22Rv1 (cell line): ENCODE measurements at regions not wholly inside any gene's neighbourhood (a gene's known extent, or its start where the extent isn't known, plus 50 kb on each side); places are given as distances from the start of the nearest gene placed in this dataset.

Source experiments
- ZFX ChIP-seq: fragments of 450-650 bp; IDR thresholded peaks from 2 replicates; pipeline ENCODE4 v1.6.1; 2017; ENCODE audit warnings: antibody characterized with exemption, borderline replicate concordance
- TF ChIP-seq, protein P1 (sequence below): fragments of 450-650 bp; IDR thresholded peaks from 2 replicates; pipeline ENCODE4 v1.5.1; 2017; ENCODE audit warnings: mild to moderate bottlenecking

DNA sequence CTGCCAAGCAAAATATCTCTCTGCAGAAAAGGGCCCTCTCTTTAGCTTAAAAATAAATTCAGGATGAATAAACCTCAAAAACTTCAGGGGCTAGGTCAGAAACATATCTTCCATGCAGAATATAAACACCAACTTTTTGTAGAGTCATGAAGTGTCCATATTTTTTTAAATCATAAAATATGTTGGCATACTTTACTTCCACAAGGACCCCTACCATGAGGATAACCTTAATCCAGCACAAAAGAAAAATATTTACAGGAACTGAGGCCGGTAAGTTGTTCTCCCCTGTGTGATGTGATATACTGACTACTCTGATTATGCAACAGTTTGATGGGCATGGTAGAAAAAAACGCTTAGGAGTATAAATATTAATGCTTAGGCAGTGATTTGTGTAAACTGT, 264.8 kb upstream of the CDH11 start:
- TF ChIP-seq, protein P1, sequence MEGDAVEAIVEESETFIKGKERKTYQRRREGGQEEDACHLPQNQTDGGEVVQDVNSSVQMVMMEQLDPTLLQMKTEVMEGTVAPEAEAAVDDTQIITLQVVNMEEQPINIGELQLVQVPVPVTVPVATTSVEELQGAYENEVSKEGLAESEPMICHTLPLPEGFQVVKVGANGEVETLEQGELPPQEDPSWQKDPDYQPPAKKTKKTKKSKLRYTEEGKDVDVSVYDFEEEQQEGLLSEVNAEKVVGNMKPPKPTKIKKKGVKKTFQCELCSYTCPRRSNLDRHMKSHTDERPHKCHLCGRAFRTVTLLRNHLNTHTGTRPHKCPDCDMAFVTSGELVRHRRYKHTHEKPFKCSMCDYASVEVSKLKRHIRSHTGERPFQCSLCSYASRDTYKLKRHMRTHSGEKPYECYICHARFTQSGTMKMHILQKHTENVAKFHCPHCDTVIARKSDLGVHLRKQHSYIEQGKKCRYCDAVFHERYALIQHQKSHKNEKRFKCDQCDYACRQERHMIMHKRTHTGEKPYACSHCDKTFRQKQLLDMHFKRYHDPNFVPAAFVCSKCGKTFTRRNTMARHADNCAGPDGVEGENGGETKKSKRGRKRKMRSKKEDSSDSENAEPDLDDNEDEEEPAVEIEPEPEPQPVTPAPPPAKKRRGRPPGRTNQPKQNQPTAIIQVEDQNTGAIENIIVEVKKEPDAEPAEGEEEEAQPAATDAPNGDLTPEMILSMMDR: no peak
- TF ChIP-seq ZFX: no peak
